Endothelial cell (in vitro differentiated cells): ENCODE measurements at regions not wholly inside any gene's neighbourhood (a gene's known extent, or its start where the extent isn't known, plus 50 kb on each side); places are given as distances from the start of the nearest gene placed in this dataset.

Experiments
- DNase-seq: peaks from one replicate; pipeline ENCODE4 v3.0.0; 2021; ENCODE audit warnings: low spot score
- H3K27ac Mint-ChIP-seq: one replicate; pipeline ENCODE4 v1.8.0; 2021; ENCODE audit warnings: mixed read lengths, inconsistent platforms; ENCODE audit not compliant: unreplicated experiment
- H3K27me3 Mint-ChIP-seq: one replicate; pipeline ENCODE4 v1.8.0; 2021; ENCODE audit warnings: mild to moderate bottlenecking, moderate library complexity, mixed read lengths, inconsistent platforms; ENCODE audit not compliant: unreplicated experiment
- H3K36me3 Mint-ChIP-seq: one replicate; pipeline ENCODE4 v1.8.0; 2021; ENCODE audit warnings: mild to moderate bottlenecking, low read depth, mixed read lengths, inconsistent platforms; ENCODE audit not compliant: unreplicated experiment
- H3K4me1 Mint-ChIP-seq: one replicate; pipeline ENCODE4 v1.8.0; 2021; ENCODE audit warnings: mild to moderate bottlenecking, mixed read lengths, inconsistent platforms; ENCODE audit not compliant: unreplicated experiment
- H3K4me3 Mint-ChIP-seq: one replicate; pipeline ENCODE4 v1.8.0; 2021; ENCODE audit warnings: mild to moderate bottlenecking, mixed read lengths, inconsistent platforms; ENCODE audit not compliant: unreplicated experiment
- H3K9me3 Mint-ChIP-seq: one replicate; pipeline ENCODE4 v1.8.0; 2021; ENCODE audit warnings: mixed read lengths, inconsistent platforms; ENCODE audit not compliant: unreplicated experiment
- TF ChIP-seq, protein P1 (sequence below): fragments of 200-600 bp; sonication (generic); IDR thresholded peaks from one replicate; pipeline ENCODE4 v1.5.0; 2021; ENCODE audit warnings: antibody characterized with exemption; ENCODE audit not compliant: unreplicated experiment

DNA sequence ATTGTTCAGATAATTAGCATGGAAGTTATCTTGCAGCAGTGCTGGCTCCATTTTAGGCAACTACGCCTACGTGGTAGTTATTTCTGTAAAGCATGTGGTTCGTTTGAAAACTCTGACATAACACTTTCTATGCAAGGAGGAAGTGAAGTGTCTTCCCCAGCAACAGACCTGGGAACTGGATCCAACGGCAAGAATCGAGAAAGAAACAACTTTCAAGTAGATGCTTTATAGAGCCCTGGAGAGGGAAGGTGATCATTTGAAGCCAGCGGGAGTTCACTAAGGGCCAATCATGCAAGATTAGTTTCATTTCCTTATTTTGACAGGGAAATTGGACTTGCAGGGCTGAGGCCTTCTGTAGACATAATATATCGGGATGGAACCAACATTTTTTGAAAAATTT, 218.3 kb downstream of the ACKR3 start:
- no peaks in the 10 kb centered on the region for H3K27me3 Mint-ChIP-seq
- TF ChIP-seq, protein P1, sequence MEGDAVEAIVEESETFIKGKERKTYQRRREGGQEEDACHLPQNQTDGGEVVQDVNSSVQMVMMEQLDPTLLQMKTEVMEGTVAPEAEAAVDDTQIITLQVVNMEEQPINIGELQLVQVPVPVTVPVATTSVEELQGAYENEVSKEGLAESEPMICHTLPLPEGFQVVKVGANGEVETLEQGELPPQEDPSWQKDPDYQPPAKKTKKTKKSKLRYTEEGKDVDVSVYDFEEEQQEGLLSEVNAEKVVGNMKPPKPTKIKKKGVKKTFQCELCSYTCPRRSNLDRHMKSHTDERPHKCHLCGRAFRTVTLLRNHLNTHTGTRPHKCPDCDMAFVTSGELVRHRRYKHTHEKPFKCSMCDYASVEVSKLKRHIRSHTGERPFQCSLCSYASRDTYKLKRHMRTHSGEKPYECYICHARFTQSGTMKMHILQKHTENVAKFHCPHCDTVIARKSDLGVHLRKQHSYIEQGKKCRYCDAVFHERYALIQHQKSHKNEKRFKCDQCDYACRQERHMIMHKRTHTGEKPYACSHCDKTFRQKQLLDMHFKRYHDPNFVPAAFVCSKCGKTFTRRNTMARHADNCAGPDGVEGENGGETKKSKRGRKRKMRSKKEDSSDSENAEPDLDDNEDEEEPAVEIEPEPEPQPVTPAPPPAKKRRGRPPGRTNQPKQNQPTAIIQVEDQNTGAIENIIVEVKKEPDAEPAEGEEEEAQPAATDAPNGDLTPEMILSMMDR: no peak
- peaks cover 4% of the 10 kb centered on the region for H3K36me3 Mint-ChIP-seq
- H3K4me3 Mint-ChIP-seq: no peak overlapping the region
- no peak overlapping the region for H3K27ac Mint-ChIP-seq
- DNase-seq: no peak
- no peaks in the 10 kb centered on the region for H3K4me1 Mint-ChIP-seq
- H3K9me3 Mint-ChIP-seq: no peaks in the 10 kb centered on the region

DNA sequence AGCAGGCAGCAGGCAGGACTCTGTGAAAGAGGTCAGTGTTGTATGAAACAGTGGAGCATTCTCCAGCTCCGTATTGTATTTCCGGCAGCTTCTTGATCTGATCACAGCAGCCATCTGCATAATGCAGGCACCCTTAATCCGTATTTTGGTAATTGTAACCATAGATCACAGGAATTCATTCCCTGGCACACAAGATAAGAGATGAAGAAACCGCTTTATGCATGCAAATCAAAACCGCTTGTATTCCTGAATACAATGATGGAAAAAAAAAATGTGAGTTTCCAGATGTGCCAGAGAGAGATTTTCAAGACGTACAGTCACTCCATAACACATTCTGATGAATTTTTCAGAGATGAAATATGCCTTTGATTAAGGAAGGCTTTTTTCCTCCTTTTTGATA, 221.3 kb downstream of the ACKR3 start:
- H3K36me3 Mint-ChIP-seq: no peaks in the 10 kb centered on the region
- no peaks in the 10 kb centered on the region for H3K4me1 Mint-ChIP-seq
- DNase-seq: no peak
- H3K27ac Mint-ChIP-seq: no peak overlapping the region
- no peaks in the 10 kb centered on the region for H3K9me3 Mint-ChIP-seq
- no peak overlapping the region for H3K4me3 Mint-ChIP-seq
- TF ChIP-seq, protein P1: no peak
- no peaks in the 10 kb centered on the region for H3K27me3 Mint-ChIP-seq

- TF ChIP-seq, protein P1: no peak
- Mint-ChIP-seq H3K36me3 (no peaks in the 10 kb centered on the region), H3K4me3 (no peak overlapping the region), H3K4me1 (no peaks in the 10 kb centered on the region), H3K27me3 (no peaks in the 10 kb centered on the region), H3K9me3 (no peaks in the 10 kb centered on the region), H3K27ac (no peak overlapping the region)
- DNase-seq: no peak
Observed at GRCh38 chr2:236793023-236794011, 223.7 kb downstream of the ACKR3 start.

- Mint-ChIP-seq H3K27me3 (no peaks in the 10 kb centered on the region), H3K9me3 (no peaks in the 10 kb centered on the region), H3K4me3 (no peak overlapping the region), H3K4me1 (no peaks in the 10 kb centered on the region), H3K27ac (no peak overlapping the region), H3K36me3 (no peaks in the 10 kb centered on the region)
- no peak for DNase-seq
- TF ChIP-seq, protein P1: no peak
Observed at GRCh38 chr2:236794176-236794957, 224.7 kb downstream of the ACKR3 start.
